ENCODE measurements at regions not wholly inside any gene's neighbourhood (a gene's known extent, or its start where the extent isn't known, plus 50 kb on each side); places are given as distances from the start of the nearest gene placed in this dataset.

DNA sequence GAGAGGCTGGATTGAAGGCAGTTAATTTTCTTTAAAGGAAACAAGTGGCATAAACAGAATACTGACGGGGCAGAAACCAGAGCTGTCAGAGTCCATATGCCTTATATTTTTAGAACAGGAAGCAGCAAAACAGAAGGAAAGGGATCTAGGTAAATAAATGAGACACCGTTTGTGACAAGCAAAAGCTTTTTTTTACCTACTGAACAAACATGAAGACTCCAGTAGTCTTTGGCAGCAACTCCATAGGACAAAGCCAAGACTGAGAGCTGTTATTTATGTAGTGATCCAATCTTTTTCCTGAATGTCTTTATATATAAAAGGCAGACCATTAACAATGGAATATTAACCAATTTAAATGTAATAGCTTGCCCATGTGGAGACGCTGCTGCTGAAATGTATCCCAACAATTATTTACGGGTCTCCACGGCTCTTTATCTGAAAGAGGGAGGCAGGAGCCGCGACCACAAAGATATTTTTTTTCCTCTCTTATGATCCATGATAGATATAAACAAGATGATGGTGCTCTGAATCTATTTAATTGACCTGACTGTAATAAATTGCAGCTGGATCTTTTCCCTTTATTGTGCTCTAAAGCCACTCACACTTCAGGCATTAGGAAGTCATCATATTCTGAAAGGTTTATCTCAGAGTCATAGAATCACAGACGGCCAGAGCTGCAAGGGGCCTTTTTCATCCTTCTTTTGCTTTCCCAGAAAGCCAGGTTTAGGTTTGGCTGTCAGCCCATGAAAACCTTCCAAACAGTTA lies 687.8 kb downstream of the EFNB2 start:
- TF ChIP-seq, protein P1, sequence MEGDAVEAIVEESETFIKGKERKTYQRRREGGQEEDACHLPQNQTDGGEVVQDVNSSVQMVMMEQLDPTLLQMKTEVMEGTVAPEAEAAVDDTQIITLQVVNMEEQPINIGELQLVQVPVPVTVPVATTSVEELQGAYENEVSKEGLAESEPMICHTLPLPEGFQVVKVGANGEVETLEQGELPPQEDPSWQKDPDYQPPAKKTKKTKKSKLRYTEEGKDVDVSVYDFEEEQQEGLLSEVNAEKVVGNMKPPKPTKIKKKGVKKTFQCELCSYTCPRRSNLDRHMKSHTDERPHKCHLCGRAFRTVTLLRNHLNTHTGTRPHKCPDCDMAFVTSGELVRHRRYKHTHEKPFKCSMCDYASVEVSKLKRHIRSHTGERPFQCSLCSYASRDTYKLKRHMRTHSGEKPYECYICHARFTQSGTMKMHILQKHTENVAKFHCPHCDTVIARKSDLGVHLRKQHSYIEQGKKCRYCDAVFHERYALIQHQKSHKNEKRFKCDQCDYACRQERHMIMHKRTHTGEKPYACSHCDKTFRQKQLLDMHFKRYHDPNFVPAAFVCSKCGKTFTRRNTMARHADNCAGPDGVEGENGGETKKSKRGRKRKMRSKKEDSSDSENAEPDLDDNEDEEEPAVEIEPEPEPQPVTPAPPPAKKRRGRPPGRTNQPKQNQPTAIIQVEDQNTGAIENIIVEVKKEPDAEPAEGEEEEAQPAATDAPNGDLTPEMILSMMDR (IDR thresholded peaks at IDR 0.05), result no peak
- TF ChIP-seq POLR2A (IDR thresholded peaks at IDR 0.05), result no peak

Data from thyroid gland (tissue), 4 donors.